ENCODE measurements at regions not wholly inside any gene's neighbourhood (a gene's known extent, or its start where the extent isn't known, plus 50 kb on each side); places are given as distances from the start of the nearest gene placed in this dataset.

- intact Hi-C loops (cut with micrococcal nuclease): no loop called here
- no peak overlapping the region for H3K4me2 ChIP-seq (ENCODE audit: low read length)
- no peaks in the 10 kb centered on the region for H3K79me2 ChIP-seq (ENCODE audit: insufficient read depth, low read length)
- no peaks in the 10 kb centered on the region for H3K27me3 ChIP-seq (ENCODE audit: insufficient read depth, low read length)
- DNase-seq (ENCODE audit: low read depth, low spot score) (no peak), ATAC-seq (no peak)
- no peak overlapping the region for H2AFZ ChIP-seq (ENCODE audit: low read depth, low read length, poor library complexity, severe bottlenecking)
- no peaks in the 10 kb centered on the region for H3K4me1 ChIP-seq (ENCODE audit: control insufficient read depth in 1 of 2, insufficient read depth in 2 of 2, low read length in 2 of 2)
- H3K4me3 ChIP-seq (replicated peaks in 1 of 2; ENCODE audit: low read depth in 1 of 2, low read length in 2 of 2): no peak overlapping the region
- no peaks in the 10 kb centered on the region for H3K9me3 ChIP-seq (ENCODE audit: control insufficient read depth in 1 of 2, insufficient read depth in 1 of 2, low read depth in 1 of 2, low read length in 2 of 2)
- no peak overlapping the region for H3K9ac ChIP-seq (ENCODE audit: low read length)
- ChIA-PET POLR2A (no interaction called here), RAD21 (ENCODE audit: low non-redundant PET in 1 of 2, low total read pairs in 2 of 2, uncharacterized antibody in 2 of 2, unreplicated experiment in 2 of 2) (no interaction called here), CTCF (no interaction called here)
- no peaks in the 10 kb centered on the region for H3K36me3 ChIP-seq (ENCODE audit: control insufficient read depth in 1 of 2, insufficient read depth in 2 of 2, low read length in 2 of 2)
- BruUV-seq (replicated peaks): no TSS peak
- TF ChIP-seq EZH2phosphoT487 (IDR thresholded peaks at IDR 0.05; ENCODE audit: borderline replicate concordance): no peak
- TF ChIP-seq RAD21 (IDR thresholded peaks at IDR 0.05; ENCODE audit: low read depth): no peak
- TF ChIP-seq POLR2A (IDR thresholded peaks at IDR 0.05; ENCODE audit: borderline replicate concordance, extremely low read depth, insufficient read depth, insufficient read length): no peak
- no peak for TF ChIP-seq SRF (IDR thresholded peaks at IDR 0.05; ENCODE audit: low read depth)
- TF ChIP-seq, protein P1, sequence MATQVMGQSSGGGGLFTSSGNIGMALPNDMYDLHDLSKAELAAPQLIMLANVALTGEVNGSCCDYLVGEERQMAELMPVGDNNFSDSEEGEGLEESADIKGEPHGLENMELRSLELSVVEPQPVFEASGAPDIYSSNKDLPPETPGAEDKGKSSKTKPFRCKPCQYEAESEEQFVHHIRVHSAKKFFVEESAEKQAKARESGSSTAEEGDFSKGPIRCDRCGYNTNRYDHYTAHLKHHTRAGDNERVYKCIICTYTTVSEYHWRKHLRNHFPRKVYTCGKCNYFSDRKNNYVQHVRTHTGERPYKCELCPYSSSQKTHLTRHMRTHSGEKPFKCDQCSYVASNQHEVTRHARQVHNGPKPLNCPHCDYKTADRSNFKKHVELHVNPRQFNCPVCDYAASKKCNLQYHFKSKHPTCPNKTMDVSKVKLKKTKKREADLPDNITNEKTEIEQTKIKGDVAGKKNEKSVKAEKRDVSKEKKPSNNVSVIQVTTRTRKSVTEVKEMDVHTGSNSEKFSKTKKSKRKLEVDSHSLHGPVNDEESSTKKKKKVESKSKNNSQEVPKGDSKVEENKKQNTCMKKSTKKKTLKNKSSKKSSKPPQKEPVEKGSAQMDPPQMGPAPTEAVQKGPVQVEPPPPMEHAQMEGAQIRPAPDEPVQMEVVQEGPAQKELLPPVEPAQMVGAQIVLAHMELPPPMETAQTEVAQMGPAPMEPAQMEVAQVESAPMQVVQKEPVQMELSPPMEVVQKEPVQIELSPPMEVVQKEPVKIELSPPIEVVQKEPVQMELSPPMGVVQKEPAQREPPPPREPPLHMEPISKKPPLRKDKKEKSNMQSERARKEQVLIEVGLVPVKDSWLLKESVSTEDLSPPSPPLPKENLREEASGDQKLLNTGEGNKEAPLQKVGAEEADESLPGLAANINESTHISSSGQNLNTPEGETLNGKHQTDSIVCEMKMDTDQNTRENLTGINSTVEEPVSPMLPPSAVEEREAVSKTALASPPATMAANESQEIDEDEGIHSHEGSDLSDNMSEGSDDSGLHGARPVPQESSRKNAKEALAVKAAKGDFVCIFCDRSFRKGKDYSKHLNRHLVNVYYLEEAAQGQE (IDR thresholded peaks at IDR 0.05; ENCODE audit: low read depth): no peak
- TF ChIP-seq EZH2 (IDR thresholded peaks at IDR 0.05): no peak
- H3K27ac ChIP-seq (ENCODE audit: low read depth, low read length): no peak overlapping the region
- no peaks in the 10 kb centered on the region for H3K9me2 ChIP-seq (ENCODE audit: insufficient read depth)
- H4K20me1 ChIP-seq (ENCODE audit: insufficient read depth): no peaks in the 10 kb centered on the region
Measured at GRCh38 chr2:117646872-117647271, 167.6 kb upstream of the DDX18 start.

- Histone ChIP-seq H4K20me1 (ENCODE audit: insufficient read depth) (no peaks in the 10 kb centered on the region), H3K9me2 (ENCODE audit: insufficient read depth) (no peaks in the 10 kb centered on the region), H3K4me3 (replicated peaks in 1 of 2; ENCODE audit: low read depth in 1 of 2, low read length in 2 of 2) (no peak overlapping the region), H3K36me3 (ENCODE audit: control insufficient read depth in 1 of 2, insufficient read depth in 2 of 2, low read length in 2 of 2) (no peaks in the 10 kb centered on the region), H3K9me3 (ENCODE audit: control insufficient read depth in 1 of 2, insufficient read depth in 1 of 2, low read depth in 1 of 2, low read length in 2 of 2) (no peaks in the 10 kb centered on the region), H3K79me2 (ENCODE audit: insufficient read depth, low read length) (no peaks in the 10 kb centered on the region), H2AFZ (ENCODE audit: low read depth, low read length, poor library complexity, severe bottlenecking) (no peak overlapping the region), H3K27ac (ENCODE audit: low read depth, low read length) (no peak overlapping the region), H3K27me3 (ENCODE audit: insufficient read depth, low read length) (no peaks in the 10 kb centered on the region), H3K4me1 (ENCODE audit: control insufficient read depth in 1 of 2, insufficient read depth in 2 of 2, low read length in 2 of 2) (no peaks in the 10 kb centered on the region), H3K4me2 (ENCODE audit: low read length) (no peak overlapping the region), H3K9ac (ENCODE audit: low read length) (no peak overlapping the region)
- ChIA-PET POLR2A (no interaction called here), RAD21 (ENCODE audit: low non-redundant PET in 1 of 2, low total read pairs in 2 of 2, uncharacterized antibody in 2 of 2, unreplicated experiment in 2 of 2) (no interaction called here), CTCF (no interaction called here)
- TF ChIP-seq CEBPB (IDR thresholded peaks at IDR 0.05; ENCODE audit: low read depth) (no peak), EZH2 (IDR thresholded peaks at IDR 0.05) (no peak), SIN3A (IDR thresholded peaks at IDR 0.05; ENCODE audit: low read depth) (no peak), POLR2AphosphoS5 (IDR thresholded peaks at IDR 0.05; ENCODE audit: low read depth, low read length) (no peak), POLR2A (IDR thresholded peaks at IDR 0.05; ENCODE audit: borderline replicate concordance, extremely low read depth, insufficient read depth, insufficient read length) (no peak), RAD21 (IDR thresholded peaks at IDR 0.05; ENCODE audit: low read depth) (no peak), YY1 (IDR thresholded peaks at IDR 0.05; ENCODE audit: extremely low read depth, insufficient replicate concordance, low read depth, low read length) (no peak), EZH2phosphoT487 (IDR thresholded peaks at IDR 0.05; ENCODE audit: borderline replicate concordance) (no peak), ELF1 (IDR thresholded peaks at IDR 0.05; ENCODE audit: borderline replicate concordance, low read depth) (no peak), TCF7L2 (IDR thresholded peaks at IDR 0.05; ENCODE audit: borderline replicate concordance, extremely low read depth, insufficient read depth, insufficient read length) (no peak), ATF3 (IDR thresholded peaks at IDR 0.05) (no peak), JUND (IDR thresholded peaks at IDR 0.05) (no peak), SRF (IDR thresholded peaks at IDR 0.05; ENCODE audit: low read depth) (no peak)
- TF ChIP-seq, protein P1 (IDR thresholded peaks at IDR 0.05; ENCODE audit: low read depth): no peak
- no TSS peak for BruUV-seq (replicated peaks)
- DNase-seq (ENCODE audit: low read depth, low spot score) (no peak), ATAC-seq (no peak)
- intact Hi-C loops (cut with micrococcal nuclease): no loop called here
Measured at GRCh38 chr2:117656546-117656945, 157.9 kb upstream of the DDX18 start.
